HepG2 (cell line): ENCODE measurements at regions not wholly inside any gene's neighbourhood (a gene's known extent, or its start where the extent isn't known, plus 50 kb on each side); places are given as distances from the start of the nearest gene placed in this dataset.

Source experiments
- ATAC-seq: fragments of 200-7000 bp; cut with Tn5 transposase; 3 replicates; pipeline ENCODE4 v1.9.1; 2020; ENCODE audit warnings: mild to moderate bottlenecking, moderate library complexity
- BruUV-seq: library from RNA; stranded (reverse); fragments of 400-500 nt; replicated peaks from 2 replicates; lab custom pipeline; 2021; lab: Mats Ljungman, UMichigan
- CTCF ChIA-PET: fragments of 300-600 bp; formaldehyde crosslinking; extraction: SDS; loops from one replicate; lab custom pipeline; 2021; ENCODE audit warnings: low total read pairs, inconsistent platforms, low intra/inter-chr PET ratio; lab: Yijun Ruan, JAX
- POLR2A ChIA-PET: fragments of 350-600 bp; sonication (Branson Sonifier 250); formaldehyde crosslinking; loops from one replicate; lab custom pipeline; 2020; ENCODE audit warnings: antibody characterized with exemption, inconsistent platforms; lab: Yijun Ruan, JAX
- DNase-seq: peaks from one replicate; pipeline ENCODE4 v3.0.0-alpha.2; 2015; ENCODE audit warnings: low spot score
- FAIRE-seq: peaks from 3 replicates; lab custom pipeline; 2011; peaks lifted over from hg19 to GRCh38; lab: Jason Lieb, UNC
- H2AFZ ChIP-seq: one replicate; pipeline ENCODE4 v1.6.1; 2011; ENCODE audit warnings: low read length, inconsistent platforms
- H3K27ac ChIP-seq: fragments of 300-600 bp; 3 replicates; pipeline ENCODE4 v1.8.0; 2011; ENCODE audit warnings: mixed run types, mild to moderate bottlenecking, mixed read lengths, low read length, inconsistent platforms; ENCODE audit not compliant: insufficient read depth; ENCODE audit errors: extremely low read length
- H3K27me3 ChIP-seq, 2 experiments: fragments of 200-600 bp in 1 of 2; 2 replicates in 1 of 2; 3 replicates in 1 of 2; pipeline versions ENCODE4 v1.6.0 to v1.8.0; 2011; ENCODE audit warnings: low read length in 2 of 2, mild to moderate bottlenecking in 2 of 2, moderate library complexity in 2 of 2, inconsistent platforms in 1 of 2; ENCODE audit not compliant: insufficient read depth in 2 of 2, control insufficient read depth in 1 of 2
- H3K36me3 ChIP-seq, 2 experiments: fragments of 200-600 bp in 1 of 2; replicated peaks in 1 of 2; 2 replicates in 1 of 2; 3 replicates in 1 of 2; pipeline versions ENCODE4 v1.5.1 to v1.8.0; 2011; ENCODE audit warnings: low read length in 2 of 2, inconsistent platforms in 1 of 2; ENCODE audit not compliant: insufficient read depth in 2 of 2, control insufficient read depth in 1 of 2
- H3K4me1 ChIP-seq: 2 replicates; pipeline ENCODE4 v1.5.1; 2012; ENCODE audit warnings: low read length, inconsistent platforms; ENCODE audit not compliant: insufficient read depth
- H3K4me2 ChIP-seq: 2 replicates; pipeline ENCODE4 v1.6.0; 2011; ENCODE audit warnings: low read depth, low read length, inconsistent platforms
- H3K4me3 ChIP-seq, 3 experiments: fragments of 200-600 bp in 1 of 3; sonication (generic), shearing (Covaris generic) in 1 of 3; replicated peaks in 1 of 3; 2 replicates each; pipeline ENCODE4 v1.5.1; 2011 to 2016; ENCODE audit warnings: low read length in 3 of 3, inconsistent platforms in 2 of 3, low read depth in 2 of 3, mild to moderate bottlenecking in 2 of 3, control low read depth in 1 of 3, mixed read lengths in 1 of 3; ENCODE audit not compliant: insufficient read depth in 1 of 3
- H3K79me2 ChIP-seq: one replicate; pipeline ENCODE4 v1.6.1; 2011; ENCODE audit warnings: low read length, inconsistent platforms; ENCODE audit not compliant: insufficient read depth
- H3K9ac ChIP-seq: 2 replicates; pipeline ENCODE4 v1.6.0; 2011; ENCODE audit warnings: mild to moderate bottlenecking, low read depth, low read length, inconsistent platforms; ENCODE audit not compliant: insufficient read depth
- H3K9me3 ChIP-seq: 2 replicates; pipeline ENCODE4 v1.5.1; 2012; ENCODE audit warnings: mild to moderate bottlenecking, low read length
- H4K20me1 ChIP-seq: 2 replicates; pipeline ENCODE4 v1.6.0; 2011; ENCODE audit warnings: inconsistent platforms, mild to moderate bottlenecking, low read length, moderate library complexity; ENCODE audit not compliant: insufficient read depth
- AHDC1 ChIP-seq: sonication (generic); formaldehyde crosslinking; IDR thresholded peaks from 2 replicates; pipeline ENCODE4 v1.5.1; 2020; ENCODE audit warnings: mild to moderate bottlenecking, missing genetic modification reagents, borderline replicate concordance
- CENPX ChIP-seq: sonication (generic); formaldehyde crosslinking; IDR thresholded peaks from 2 replicates; pipeline ENCODE4 v1.9.0; 2021; ENCODE audit warnings: mild to moderate bottlenecking, missing genetic modification reagents, moderate library complexity
- IRF2 ChIP-seq: IDR thresholded peaks from 2 replicates; pipeline ENCODE4 v1.6.1; 2018; ENCODE audit warnings: missing genetic modification reagents, missing compliant biosample characterization
- PRDM4 ChIP-seq: sonication (generic); formaldehyde crosslinking; IDR thresholded peaks from 2 replicates; pipeline ENCODE4 v1.9.0; 2021; ENCODE audit warnings: missing genetic modification reagents, borderline replicate concordance
- ZBTB4 ChIP-seq: sonication (generic); formaldehyde crosslinking; IDR thresholded peaks from 2 replicates; pipeline ENCODE4 v1.4.0; 2020; ENCODE audit warnings: missing genetic modification reagents, mild to moderate bottlenecking, borderline replicate concordance
- ZNF513 ChIP-seq: sonication (generic); formaldehyde crosslinking; conservative IDR thresholded peaks from 2 replicates; pipeline ENCODE4 v1.5.0; 2020; ENCODE audit warnings: missing genetic modification reagents
- ZNF574 ChIP-seq: sonication (generic); formaldehyde crosslinking; IDR thresholded peaks from 2 replicates; pipeline ENCODE4 v1.4.0; 2020; ENCODE audit warnings: missing genetic modification reagents
- ZNF788 ChIP-seq: sonication (generic); formaldehyde crosslinking; IDR thresholded peaks from 2 replicates; pipeline ENCODE4 v1.5.0; 2020; ENCODE audit warnings: mild to moderate bottlenecking, missing genetic modification reagents, borderline replicate concordance
- WGBS: methylation state at CpG from one replicate; pipeline ENCODE4 v1.1.6; 2017; ENCODE audit warnings: low lambda C conversion rate; 5-methylcytosine and 5-hydroxymethylcytosine counted together
- in situ Hi-C: cut with HindIII; loops from 2 replicates; pipeline ENCODE4 v1.10.0; 2017; ENCODE audit warnings: low pct_unique_long_range_greater_than_20kb; ENCODE audit not compliant: extremely low pct_ligation_motif_present
- intact Hi-C: fragments of 100-400 bp; cut with micrococcal nuclease; formaldehyde crosslinking; loops from one replicate; pipeline ENCODE4 v1.10.0; 2022; ENCODE audit not compliant: unreplicated experiment

GRCh38 chr2:186302263-186302662 is 183.8 kb upstream of the ZC3H15 start:
- ChIA-PET CTCF (no interaction called here), POLR2A (no interaction called here)
- DNase-seq, result no peak
- Histone ChIP-seq H4K20me1 (no peaks in the 10 kb centered on the region), H3K4me3 (no peak overlapping the region), H3K9me3 (no peaks in the 10 kb centered on the region), H3K9ac (no peak overlapping the region), H3K36me3 (no peaks in the 10 kb centered on the region), H3K4me1 (peaks cover 23% of the 10 kb centered on the region), H3K27me3 (no peaks in the 10 kb centered on the region), H2AFZ (no peak overlapping the region), H3K79me2 (no peaks in the 10 kb centered on the region), H3K27ac (no peak overlapping the region), H3K4me2 (no peak overlapping the region)
- ATAC-seq, result no peak
- WGBS, result 98% methylated on average over 7 of the region's 7 CpGs
- intact Hi-C loops, result no loop called here
- no TSS peak for BruUV-seq
- no peak for FAIRE-seq
- in situ Hi-C loops, result no loop called here
- TF ChIP-seq ZBTB4 (CRISPR knock-in tag), result no peak
- TF ChIP-seq PRDM4 (CRISPR knock-in tag), result no peak
- TF ChIP-seq ZNF574, result no peak
- TF ChIP-seq IRF2 (CRISPR knock-in tag), result no peak
- no peak for TF ChIP-seq ZNF513 (CRISPR knock-in tag)
- TF ChIP-seq AHDC1 (CRISPR knock-in tag), result no peak
- no peak for TF ChIP-seq ZNF788 (CRISPR knock-in tag)
- no peak for TF ChIP-seq CENPX (CRISPR knock-in tag)
